ENCODE measurements at regions not wholly inside any gene's neighbourhood (a gene's known extent, or its start where the extent isn't known, plus 50 kb on each side); places are given as distances from the start of the nearest gene placed in this dataset.

DNA sequence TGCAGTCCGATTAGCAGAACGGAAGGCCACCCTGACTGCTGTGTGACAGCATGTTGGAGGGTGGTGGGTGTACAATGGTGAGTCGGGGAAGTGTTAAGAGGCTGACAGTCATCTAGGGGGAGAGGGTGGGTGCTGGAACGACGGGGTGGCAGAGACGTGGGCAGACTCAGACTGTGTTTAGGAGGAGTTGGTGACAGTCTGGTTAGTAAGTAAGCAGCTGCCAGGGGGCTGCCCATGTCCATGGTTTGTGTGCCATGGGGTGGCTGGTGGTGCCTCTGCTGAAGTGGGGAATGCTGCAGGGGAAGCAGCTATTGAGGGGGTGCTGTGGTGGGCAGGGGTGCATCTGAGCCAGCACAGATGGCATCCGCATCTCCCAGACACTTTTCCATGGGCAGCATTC, 51.3 kb upstream of the BOD1 start:
- intact Hi-C loops (cut with micrococcal nuclease) = no loop called here

DNA sequence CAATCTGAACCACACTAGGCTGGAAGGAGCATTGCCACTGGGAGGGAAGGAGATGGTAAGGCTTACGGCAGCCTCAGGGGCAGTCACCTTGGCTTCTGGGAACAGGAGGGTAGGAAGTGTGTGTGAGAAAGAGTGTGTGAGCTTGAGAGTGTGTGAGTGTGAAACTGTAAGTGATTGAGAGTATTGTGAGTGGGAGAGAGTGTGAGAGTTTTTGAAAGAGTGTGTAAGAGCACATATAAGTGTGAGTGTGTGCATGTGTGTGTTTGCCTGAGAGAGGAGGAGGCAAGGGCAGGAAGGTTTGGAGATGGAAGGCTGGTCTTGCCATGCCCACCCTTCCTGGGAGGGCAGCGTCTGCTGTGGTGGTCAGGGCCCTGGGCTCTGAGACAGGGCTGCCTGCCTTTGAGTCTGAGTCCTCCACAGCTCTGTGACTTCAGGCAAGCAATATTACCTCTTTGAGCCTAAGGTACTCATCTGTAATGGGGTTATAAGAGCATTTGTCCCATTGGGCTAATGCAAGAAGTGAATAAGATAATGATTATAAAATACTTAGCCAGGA, 51.9 kb upstream of the BOD1 start:
- Mint-ChIP-seq H3K27ac (no peak overlapping the region), H3K4me1 (ENCODE audit: low read depth) (peaks cover 43% of the 10 kb centered on the region), H3K36me3 (ENCODE audit: low read depth) (no peaks in the 10 kb centered on the region), H3K27me3 (peaks cover 4% of the 10 kb centered on the region), H3K4me3 (no peak overlapping the region), H3K9me3 (no peaks in the 10 kb centered on the region)
- intact Hi-C loops (cut with micrococcal nuclease) = no loop called here

More for the DNA sequence above, 51.3 kb upstream of the BOD1 start:
- Mint-ChIP-seq H3K4me1 (ENCODE audit: low read depth) (peaks cover 45% of the 10 kb centered on the region), H3K4me3 (no peak overlapping the region), H3K9me3 (no peaks in the 10 kb centered on the region), H3K36me3 (ENCODE audit: low read depth) (no peaks in the 10 kb centered on the region), H3K27ac (no peak overlapping the region), H3K27me3 (peaks cover 4% of the 10 kb centered on the region)

DNA sequence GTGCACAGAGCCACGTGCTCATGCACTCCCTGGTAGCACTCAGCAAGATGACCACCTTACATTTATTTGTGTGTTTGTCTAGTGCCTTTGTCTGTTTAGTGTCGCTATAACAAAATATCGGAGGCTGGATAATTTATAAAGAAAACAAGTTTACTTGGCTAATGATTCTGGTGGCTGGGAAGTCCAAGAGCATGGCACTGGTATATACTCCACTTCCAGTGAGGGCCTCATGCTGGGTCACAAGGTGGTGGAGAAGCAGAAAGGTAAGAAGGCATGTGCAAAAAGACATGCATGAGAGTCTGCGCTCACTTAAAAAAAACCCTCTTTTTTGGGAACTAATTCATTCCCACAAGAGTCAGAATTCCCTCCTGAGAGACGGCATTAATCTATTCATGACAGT, 52.5 kb upstream of the BOD1 start:
- Mint-ChIP-seq H3K4me3 (no peak overlapping the region), H3K27ac (no peak overlapping the region), H3K9me3 (no peaks in the 10 kb centered on the region), H3K4me1 (ENCODE audit: low read depth) (peaks cover 37% of the 10 kb centered on the region), H3K36me3 (ENCODE audit: low read depth) (no peaks in the 10 kb centered on the region), H3K27me3 (peaks cover 4% of the 10 kb centered on the region)
- intact Hi-C loops (cut with micrococcal nuclease) = no loop called here

DNA sequence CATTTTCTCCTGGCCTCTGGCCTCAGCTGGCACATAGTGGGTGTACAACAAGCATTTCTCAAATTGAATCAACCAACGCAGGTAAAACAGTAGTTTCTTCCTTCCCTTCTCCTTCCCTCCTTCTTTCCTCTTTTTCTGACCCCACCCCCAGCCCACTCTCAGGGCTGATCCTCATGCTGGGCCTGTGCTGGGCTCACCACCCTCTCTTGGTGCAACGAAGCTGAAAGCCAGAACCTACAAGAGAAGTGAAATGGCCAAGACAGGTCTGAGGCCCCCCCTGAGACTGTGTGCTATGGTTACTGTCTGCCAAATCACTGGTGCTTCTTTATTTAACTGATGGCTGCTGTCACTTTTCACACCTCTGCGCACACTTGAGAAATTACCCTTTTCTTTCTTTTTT, 53.0 kb upstream of the BOD1 start:
- Mint-ChIP-seq H3K36me3 (ENCODE audit: low read depth) (no peaks in the 10 kb centered on the region), H3K4me3 (no peak overlapping the region), H3K27ac (peak overlapping the region; percentile 43), H3K27me3 (peaks cover 4% of the 10 kb centered on the region), H3K9me3 (no peaks in the 10 kb centered on the region), H3K4me1 (ENCODE audit: low read depth) (peaks cover 31% of the 10 kb centered on the region)
- intact Hi-C loops (cut with micrococcal nuclease) = no loop called here

DNA sequence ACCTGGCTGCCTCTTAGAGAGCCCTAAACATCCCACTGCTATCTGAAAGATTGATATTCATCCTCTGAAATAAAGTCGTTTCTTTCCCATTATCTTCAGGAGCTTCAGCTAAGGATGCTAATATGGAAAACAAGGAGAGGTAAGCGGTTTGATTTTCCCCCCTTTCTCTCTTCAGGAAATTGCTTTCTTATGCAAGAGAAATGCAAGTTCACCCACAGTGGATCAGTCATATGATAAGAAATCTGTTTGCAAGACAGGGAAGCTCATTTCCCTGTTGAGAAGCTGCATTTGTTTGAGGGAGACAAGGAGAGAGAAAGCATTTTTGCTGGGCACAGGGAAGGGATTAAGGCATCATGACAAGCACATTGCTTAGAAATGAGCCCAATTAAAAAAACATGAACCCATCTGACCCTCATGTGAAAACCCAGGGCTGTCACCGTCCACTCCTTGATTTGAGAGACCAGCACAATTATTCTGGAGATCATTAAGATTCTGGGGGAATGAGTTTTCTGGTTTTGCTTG, 53.7 kb upstream of the BOD1 start:
- intact Hi-C loops (cut with micrococcal nuclease) = no loop called here
- Mint-ChIP-seq H3K9me3 (no peaks in the 10 kb centered on the region), H3K27ac (no peak overlapping the region), H3K4me1 (ENCODE audit: low read depth) (peaks cover 26% of the 10 kb centered on the region), H3K36me3 (ENCODE audit: low read depth) (no peaks in the 10 kb centered on the region), H3K4me3 (no peak overlapping the region), H3K27me3 (peaks cover 4% of the 10 kb centered on the region)

DNA sequence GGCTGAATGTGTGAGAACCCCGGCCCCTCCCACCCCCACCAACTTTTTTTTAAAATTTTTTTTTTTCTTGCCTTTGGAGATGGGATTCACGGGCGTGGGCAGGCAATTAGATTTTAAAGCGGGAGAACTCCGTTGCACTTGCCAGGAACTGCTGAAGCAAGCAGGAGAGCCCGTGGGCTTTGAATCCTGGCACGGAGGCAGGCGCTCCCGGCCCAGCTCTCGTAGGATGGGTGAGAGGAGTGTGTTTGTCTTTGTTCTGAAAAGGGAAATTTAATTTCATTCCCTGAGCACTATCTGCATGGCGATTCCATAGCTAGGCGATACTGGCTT, 54.3 kb upstream of the BOD1 start:
- no peaks in the 10 kb centered on the region for H3K9me3 Mint-ChIP-seq
- peaks cover 4% of the 10 kb centered on the region for H3K27me3 Mint-ChIP-seq
- H3K4me3 Mint-ChIP-seq = no peak overlapping the region
- H3K27ac Mint-ChIP-seq = no peak overlapping the region
- intact Hi-C loops (cut with micrococcal nuclease) = no loop called here
- no peaks in the 10 kb centered on the region for H3K36me3 Mint-ChIP-seq (ENCODE audit: low read depth)
- H3K4me1 Mint-ChIP-seq (ENCODE audit: low read depth) = peaks cover 24% of the 10 kb centered on the region

DNA sequence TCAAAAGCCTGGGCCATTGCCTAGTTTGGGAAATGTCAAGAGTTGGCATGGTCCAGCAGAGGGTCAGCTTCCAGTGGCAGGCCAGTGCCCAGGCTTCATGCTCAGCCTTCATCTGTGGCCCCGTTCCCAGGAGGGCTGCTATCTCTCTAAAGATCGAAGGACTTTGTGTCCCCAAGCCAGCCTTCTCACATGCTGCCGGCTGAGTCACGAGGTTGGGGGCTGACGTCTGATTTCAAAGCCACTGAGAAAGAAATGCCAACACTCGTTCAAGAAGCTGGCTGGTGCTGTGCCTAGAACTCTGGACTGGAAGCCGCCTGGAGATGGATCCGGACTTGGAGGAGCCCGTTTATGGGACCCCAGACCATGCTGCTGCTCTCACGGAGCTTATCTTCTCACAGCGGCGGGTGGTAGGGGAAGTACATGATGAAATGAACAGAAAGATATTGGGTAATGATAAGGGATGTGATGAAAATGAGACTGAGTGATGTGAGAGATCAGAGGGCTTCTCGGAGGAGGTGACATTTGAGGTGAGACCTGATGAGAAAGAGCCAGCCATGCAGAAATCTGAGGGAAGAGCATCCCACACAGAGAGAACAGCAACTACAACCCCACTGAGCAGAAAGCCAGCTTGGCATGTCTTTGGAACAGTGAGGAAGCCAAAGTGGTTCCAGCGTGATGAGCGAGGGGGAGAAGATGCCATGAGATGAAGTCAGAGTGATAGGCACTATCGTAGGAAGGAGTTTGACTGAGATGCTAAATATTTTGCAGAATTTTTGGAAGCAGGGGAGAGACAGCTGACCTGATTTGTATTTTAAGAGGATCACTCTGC, 54.9 kb upstream of the BOD1 start:
- intact Hi-C loops (cut with micrococcal nuclease) = no loop called here
- no peaks in the 10 kb centered on the region for H3K36me3 Mint-ChIP-seq (ENCODE audit: low read depth)
- H3K27ac Mint-ChIP-seq = no peak overlapping the region
- no peak overlapping the region for H3K4me3 Mint-ChIP-seq
- H3K9me3 Mint-ChIP-seq = no peaks in the 10 kb centered on the region
- peaks cover 24% of the 10 kb centered on the region for H3K4me1 Mint-ChIP-seq (ENCODE audit: low read depth)
- peaks cover 4% of the 10 kb centered on the region for H3K27me3 Mint-ChIP-seq

DNA sequence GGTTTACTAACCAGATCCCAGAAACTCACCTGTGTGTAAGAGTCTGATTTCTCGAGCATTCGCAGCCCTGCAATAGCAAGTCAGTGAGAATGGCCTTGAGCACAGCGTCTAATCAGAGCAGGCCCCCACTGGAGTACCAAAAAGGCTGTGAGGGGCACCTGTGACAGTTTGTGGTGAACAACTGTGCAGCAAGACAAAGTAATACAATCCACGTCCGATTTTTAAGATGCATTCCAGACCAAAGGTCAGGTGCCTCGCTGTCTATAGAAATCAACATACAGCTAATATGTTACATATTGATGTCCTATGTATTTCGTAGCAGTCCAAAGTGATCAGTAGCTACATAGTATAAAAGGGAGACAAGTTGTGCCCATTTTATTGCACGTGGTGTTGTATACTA, 55.7 kb upstream of the BOD1 start:
- intact Hi-C loops (cut with micrococcal nuclease) = no loop called here
- H3K27me3 Mint-ChIP-seq = peaks cover 4% of the 10 kb centered on the region
- H3K9me3 Mint-ChIP-seq = no peaks in the 10 kb centered on the region
- no peaks in the 10 kb centered on the region for H3K36me3 Mint-ChIP-seq (ENCODE audit: low read depth)
- H3K27ac Mint-ChIP-seq = no peak overlapping the region
- peaks cover 24% of the 10 kb centered on the region for H3K4me1 Mint-ChIP-seq (ENCODE audit: low read depth)
- no peak overlapping the region for H3K4me3 Mint-ChIP-seq

DNA sequence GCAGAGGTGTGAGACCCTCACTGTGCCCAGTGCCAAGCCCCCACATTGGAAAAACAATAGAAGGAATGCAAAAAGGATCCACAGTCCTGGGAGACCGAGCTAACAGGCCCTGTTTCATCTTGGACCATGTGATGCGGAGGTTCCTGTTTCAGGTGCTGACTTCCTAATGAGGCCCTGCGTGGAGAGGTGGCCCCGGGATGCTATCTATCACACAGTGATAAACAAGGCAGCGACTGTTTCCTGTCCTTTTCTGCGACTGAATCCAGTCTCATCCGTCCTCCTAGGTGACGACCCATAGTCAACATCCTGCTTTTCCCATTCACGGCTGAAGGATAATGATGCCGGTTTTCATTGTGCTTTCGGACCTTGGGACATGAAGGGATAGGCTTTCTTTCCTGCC, 56.4 kb upstream of the BOD1 start:
- no peak overlapping the region for H3K27ac Mint-ChIP-seq
- H3K4me3 Mint-ChIP-seq = no peak overlapping the region
- intact Hi-C loops (cut with micrococcal nuclease) = no loop called here
- H3K9me3 Mint-ChIP-seq = no peaks in the 10 kb centered on the region
- peaks cover 24% of the 10 kb centered on the region for H3K4me1 Mint-ChIP-seq (ENCODE audit: low read depth)
- H3K36me3 Mint-ChIP-seq (ENCODE audit: low read depth) = no peaks in the 10 kb centered on the region
- H3K27me3 Mint-ChIP-seq = peaks cover 4% of the 10 kb centered on the region

DNA sequence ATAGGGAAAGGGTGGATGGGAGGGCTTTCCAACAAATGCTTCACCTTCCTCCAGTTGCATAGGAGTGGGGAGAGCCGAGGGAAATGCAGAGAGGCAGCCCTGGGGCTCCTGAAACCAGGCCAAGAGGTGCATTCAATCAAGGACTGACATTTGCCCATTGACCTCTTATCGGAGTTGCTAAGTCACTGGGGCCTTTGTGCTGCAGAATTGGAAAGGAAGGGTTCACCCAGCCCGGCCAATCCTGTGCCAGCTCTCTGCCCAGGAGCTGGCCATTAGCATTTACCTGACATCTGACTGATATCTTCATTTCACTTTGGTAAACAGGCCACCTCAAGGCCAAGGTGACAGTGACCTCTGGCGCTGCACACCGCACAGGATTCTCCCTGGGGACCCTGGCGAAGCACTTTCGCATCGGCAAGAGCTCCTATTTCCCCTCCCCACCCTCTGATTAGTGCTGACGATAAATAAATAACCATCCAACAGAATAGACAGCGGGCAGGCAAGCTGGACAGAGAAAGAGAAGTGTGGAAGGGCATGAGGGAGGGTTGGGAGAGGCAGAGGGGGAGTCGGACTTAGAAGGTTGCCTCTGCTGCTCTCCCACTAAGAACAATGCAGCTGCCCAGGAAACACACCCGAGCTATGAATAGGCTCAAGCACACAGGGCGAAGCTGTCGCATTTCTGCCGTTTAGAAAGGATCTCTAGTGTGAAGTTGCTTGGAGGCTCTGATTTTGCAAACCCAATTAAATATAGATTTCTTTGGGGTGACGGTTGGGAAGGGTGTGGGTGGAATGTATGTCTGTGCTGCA, 57.0 kb upstream of the BOD1 start:
- intact Hi-C loops (cut with micrococcal nuclease) = no loop called here

DNA sequence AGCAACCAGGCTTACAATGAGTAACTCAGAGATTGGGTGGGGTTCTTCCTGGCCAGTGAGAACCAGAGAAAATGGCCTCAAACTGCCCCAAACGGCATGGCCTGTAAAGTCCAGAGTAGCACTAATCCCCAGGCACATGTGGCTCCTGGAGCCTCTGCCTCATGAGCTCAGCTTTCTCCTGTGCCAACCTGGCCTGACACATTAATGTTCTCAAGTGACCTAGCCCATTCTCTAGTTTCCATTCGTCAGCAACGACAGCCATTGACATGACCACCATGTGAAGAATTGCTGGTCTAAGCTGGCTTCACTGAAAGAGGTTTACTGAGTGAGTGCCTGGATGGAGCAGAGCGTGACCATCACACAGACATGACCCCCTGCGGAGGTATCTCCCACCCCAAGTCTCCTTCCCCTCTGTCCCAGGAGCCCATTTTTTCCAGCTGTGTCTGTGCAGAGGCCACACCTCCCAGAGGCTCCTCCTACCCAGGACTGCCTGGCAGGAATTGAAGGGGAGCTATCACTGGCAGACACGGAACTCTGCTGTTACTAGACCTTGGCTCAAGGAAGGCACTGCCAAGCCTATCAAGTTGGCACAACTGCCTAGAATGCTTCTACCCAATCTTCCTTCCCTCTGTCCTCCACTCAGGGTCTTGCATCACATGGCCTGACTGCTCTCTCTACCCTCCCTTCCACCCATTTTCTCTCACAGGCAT, 59.0 kb upstream of the BOD1 start:
- no peak overlapping the region for H3K27ac Mint-ChIP-seq
- H3K4me3 Mint-ChIP-seq = no peak overlapping the region
- H3K36me3 Mint-ChIP-seq (ENCODE audit: low read depth) = no peaks in the 10 kb centered on the region
- peaks cover 13% of the 10 kb centered on the region for H3K4me1 Mint-ChIP-seq (ENCODE audit: low read depth)
- H3K27me3 Mint-ChIP-seq = peaks cover 4% of the 10 kb centered on the region
- no peaks in the 10 kb centered on the region for H3K9me3 Mint-ChIP-seq
- intact Hi-C loops (cut with micrococcal nuclease) = no loop called here

More for the DNA sequence above, 57.0 kb upstream of the BOD1 start:
- Mint-ChIP-seq H3K9me3 (no peaks in the 10 kb centered on the region), H3K27ac (no peak overlapping the region), H3K27me3 (peaks cover 4% of the 10 kb centered on the region), H3K36me3 (ENCODE audit: low read depth) (no peaks in the 10 kb centered on the region), H3K4me3 (no peak overlapping the region), H3K4me1 (ENCODE audit: low read depth) (peaks cover 24% of the 10 kb centered on the region)

DNA sequence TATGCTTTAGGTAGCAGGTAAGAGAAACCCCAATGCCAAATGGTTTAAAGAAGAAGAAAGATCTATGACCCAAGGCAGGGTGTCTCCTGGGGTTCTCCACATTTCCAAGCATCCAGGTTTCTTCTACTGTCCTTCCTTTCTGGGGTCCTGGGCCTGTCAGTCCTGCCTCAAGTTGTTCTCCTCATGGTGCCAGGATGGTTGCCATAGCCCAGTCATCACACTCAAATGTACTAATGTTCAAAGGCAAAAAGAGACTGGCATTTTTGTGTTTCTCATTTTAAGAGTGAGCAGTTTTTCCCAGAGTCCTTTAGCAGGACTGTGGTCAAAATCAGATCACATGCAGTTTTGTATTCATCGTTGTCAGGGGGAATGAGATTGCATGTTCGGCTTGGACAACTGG, 59.9 kb upstream of the BOD1 start:
- peaks cover 9% of the 10 kb centered on the region for H3K4me1 Mint-ChIP-seq (ENCODE audit: low read depth)
- no peak overlapping the region for H3K4me3 Mint-ChIP-seq
- no peaks in the 10 kb centered on the region for H3K9me3 Mint-ChIP-seq
- peaks cover 3% of the 10 kb centered on the region for H3K27me3 Mint-ChIP-seq
- H3K27ac Mint-ChIP-seq = no peak overlapping the region
- intact Hi-C loops (cut with micrococcal nuclease) = no loop called here
- no peaks in the 10 kb centered on the region for H3K36me3 Mint-ChIP-seq (ENCODE audit: low read depth)

DNA sequence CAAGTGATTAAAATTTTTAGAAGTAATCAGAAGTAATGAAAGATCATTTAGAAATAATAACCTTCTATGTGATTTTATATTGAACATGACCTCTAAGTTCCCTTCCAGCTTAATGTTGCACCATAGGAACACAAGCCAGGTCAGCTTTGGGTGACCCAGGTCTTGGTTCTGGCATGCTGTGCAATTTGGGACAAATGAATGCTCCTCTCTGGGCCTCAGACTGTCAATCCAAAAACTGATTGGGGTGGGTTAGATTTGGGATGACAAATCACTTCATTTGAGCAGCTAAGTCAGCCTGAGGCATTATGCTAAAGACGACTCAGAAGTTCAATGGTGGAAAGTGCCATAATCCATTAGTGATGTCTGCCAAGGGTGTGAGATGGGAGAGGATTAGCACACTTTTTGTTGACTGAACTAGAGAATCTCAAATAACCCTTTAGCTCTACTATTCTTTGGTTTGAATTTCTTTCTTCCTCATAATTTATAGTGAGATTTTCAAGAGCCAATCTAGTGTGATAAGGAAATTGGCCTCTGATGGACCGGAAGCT, 60.7 kb upstream of the BOD1 start:
- Mint-ChIP-seq H3K36me3 (ENCODE audit: low read depth) (no peaks in the 10 kb centered on the region), H3K4me3 (no peak overlapping the region), H3K27me3 (no peaks in the 10 kb centered on the region), H3K9me3 (no peaks in the 10 kb centered on the region), H3K4me1 (ENCODE audit: low read depth) (peaks cover 4% of the 10 kb centered on the region), H3K27ac (no peak overlapping the region)
- intact Hi-C loops (cut with micrococcal nuclease) = no loop called here

Measured in dendritic cell treated with granulocyte-macrophage colony-stimulating factor and Interleukin-4, amounts not matched to agents 40 ng/mL and 50 ng/mL, for 4 days (primary cell).